HUES6 (cell line): ENCODE measurements at regions not wholly inside any gene's neighbourhood (a gene's known extent, or its start where the extent isn't known, plus 50 kb on each side); places are given as distances from the start of the nearest gene placed in this dataset.

Source experiments
- H3K27ac ChIP-seq: 2 replicates; pipeline ENCODE4 v1.7.0; 2013; ENCODE audit warnings: low read depth, mild to moderate bottlenecking, low read length, inconsistent platforms
- H3K27me3 ChIP-seq: 2 replicates; pipeline ENCODE4 v1.6.1; 2013; ENCODE audit warnings: low read length; ENCODE audit not compliant: control insufficient read depth, insufficient read depth
- H3K36me3 ChIP-seq: 2 replicates; pipeline ENCODE4 v1.6.1; 2013; ENCODE audit warnings: low read length; ENCODE audit not compliant: control insufficient read depth, insufficient read depth
- H3K4me1 ChIP-seq: 2 replicates; pipeline ENCODE4 v1.6.1; 2013; ENCODE audit warnings: low read length; ENCODE audit not compliant: control insufficient read depth, insufficient read depth
- H3K4me3 ChIP-seq: 2 replicates; pipeline ENCODE4 v1.5.1; 2013; ENCODE audit warnings: low read depth, low read length
- H3K9ac ChIP-seq: one replicate; pipeline ENCODE4 v1.6.1; 2013; ENCODE audit warnings: mild to moderate bottlenecking, low read length
- H3K9me3 ChIP-seq: 2 replicates; pipeline ENCODE4 v1.6.1; 2013; ENCODE audit warnings: low read depth, low read length; ENCODE audit not compliant: control insufficient read depth, insufficient read depth

DNA sequence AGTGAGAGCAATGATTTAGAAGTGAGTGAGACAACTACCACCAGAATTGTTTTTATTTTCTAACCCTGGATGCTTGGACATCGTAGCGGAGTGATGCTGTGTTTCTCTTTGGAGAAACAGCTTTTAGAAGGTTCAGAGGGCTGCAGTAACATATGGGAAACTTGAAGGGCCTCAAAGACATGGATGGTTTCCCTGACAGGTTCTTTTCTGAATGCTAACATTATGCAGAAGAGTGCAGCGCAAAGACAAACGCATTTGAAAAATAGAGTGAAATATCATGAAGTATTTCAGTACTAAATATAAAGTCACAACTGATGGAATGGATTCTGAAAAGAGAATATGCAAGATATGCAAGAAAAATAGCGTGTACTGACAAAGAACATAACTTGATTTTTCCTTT is 385.1 kb upstream of the DSEL start:
- no peaks in the 10 kb centered on the region for H3K9me3 ChIP-seq
- H3K36me3 ChIP-seq, result no peaks in the 10 kb centered on the region
- no peak overlapping the region for H3K27ac ChIP-seq
- H3K4me1 ChIP-seq, result no peaks in the 10 kb centered on the region
- no peaks in the 10 kb centered on the region for H3K27me3 ChIP-seq
- no peak overlapping the region for H3K9ac ChIP-seq
- H3K4me3 ChIP-seq, result no peak overlapping the region

DNA sequence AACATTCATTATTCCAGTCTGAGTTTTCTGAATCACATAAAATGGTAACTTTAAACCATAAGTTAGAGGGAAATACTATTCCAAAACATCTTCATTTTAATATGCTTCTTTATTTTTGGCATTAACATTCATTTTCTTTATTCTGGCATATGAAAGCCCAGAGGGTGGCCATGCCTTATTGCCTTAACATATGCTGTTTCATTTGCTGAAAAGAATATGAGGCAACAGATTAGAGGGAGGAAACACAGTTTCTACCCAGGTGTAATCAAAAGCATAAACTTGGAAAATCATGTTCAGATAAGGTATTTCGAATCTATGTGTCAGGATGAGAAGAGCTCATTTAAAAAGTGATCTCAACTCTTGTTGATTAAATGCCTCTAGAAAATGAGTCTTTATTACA is 379.9 kb upstream of the DSEL start:
- Histone ChIP-seq H3K4me1 (no peaks in the 10 kb centered on the region), H3K27ac (no peak overlapping the region), H3K27me3 (no peaks in the 10 kb centered on the region), H3K4me3 (no peak overlapping the region), H3K9me3 (no peaks in the 10 kb centered on the region), H3K36me3 (no peaks in the 10 kb centered on the region), H3K9ac (no peak overlapping the region)

DNA sequence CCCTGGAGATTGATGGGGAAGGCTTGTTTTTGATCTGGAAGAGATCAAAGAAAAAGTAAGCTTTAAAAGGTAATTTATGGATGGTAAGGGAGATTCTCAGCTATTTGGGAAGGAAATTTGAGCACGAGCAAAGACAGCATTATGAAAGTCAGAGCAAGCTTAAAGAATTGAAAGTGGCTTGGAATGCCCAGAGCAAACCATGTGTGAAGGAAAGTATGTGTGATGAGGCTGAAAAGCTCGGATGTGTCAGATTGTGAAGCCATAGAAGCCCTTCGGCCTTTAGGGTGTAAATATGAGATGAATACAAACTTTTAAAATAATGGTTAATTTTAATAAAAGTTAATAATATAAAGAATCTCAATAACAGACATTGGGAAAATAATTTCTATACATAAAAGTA is 377.4 kb upstream of the DSEL start:
- no peaks in the 10 kb centered on the region for H3K27me3 ChIP-seq
- H3K9ac ChIP-seq, result no peak overlapping the region
- H3K9me3 ChIP-seq, result no peaks in the 10 kb centered on the region
- no peaks in the 10 kb centered on the region for H3K36me3 ChIP-seq
- no peaks in the 10 kb centered on the region for H3K4me1 ChIP-seq
- H3K4me3 ChIP-seq, result no peak overlapping the region
- no peak overlapping the region for H3K27ac ChIP-seq

DNA sequence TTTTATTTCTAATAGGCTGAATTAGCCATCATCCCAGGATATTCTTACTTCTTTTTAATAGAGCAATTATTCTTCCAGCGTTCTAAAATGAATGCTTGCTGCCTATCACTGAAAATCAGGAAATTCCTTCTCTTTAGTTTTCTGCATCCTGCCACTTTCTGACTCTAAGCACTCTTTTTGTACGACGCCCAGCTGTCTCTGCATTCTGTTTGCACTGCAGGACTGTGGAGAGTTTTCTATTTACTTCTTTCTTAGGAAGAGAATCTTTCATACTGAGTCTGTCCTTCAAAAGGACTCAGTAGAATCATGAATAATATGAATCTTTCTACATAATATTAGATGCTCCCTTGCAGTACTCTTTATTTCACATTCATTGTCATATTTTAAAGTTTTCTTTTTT is 360.4 kb upstream of the DSEL start:
- H3K36me3 ChIP-seq, result no peaks in the 10 kb centered on the region

DNA sequence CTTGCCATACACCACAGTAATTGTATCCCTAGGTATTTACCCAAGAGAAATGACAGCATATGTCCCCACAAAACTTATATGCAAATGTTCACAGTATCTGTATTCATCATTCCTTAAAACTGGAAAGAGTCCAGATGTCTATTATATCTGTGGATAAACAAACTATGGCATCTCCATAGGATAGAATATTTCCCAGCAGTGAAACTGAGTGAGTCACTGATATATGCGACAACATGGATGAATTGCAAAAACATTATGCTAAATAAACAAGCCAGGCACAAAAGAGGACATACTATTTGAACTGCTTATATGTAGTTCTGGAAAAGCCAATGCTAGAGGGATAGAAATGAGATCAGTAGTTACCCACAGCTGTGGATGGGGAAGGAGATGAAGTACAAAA is 359.4 kb upstream of the DSEL start:
- Histone ChIP-seq H3K9me3 (no peaks in the 10 kb centered on the region), H3K36me3 (no peaks in the 10 kb centered on the region), H3K9ac (no peak overlapping the region), H3K27me3 (no peaks in the 10 kb centered on the region), H3K4me1 (0 out of 2 replicates have a peak, but pooled peaks cover 2% of the 10 kb centered on the region), H3K4me3 (no peak overlapping the region), H3K27ac (no peak overlapping the region)

More for the DNA sequence above, 360.4 kb upstream of the DSEL start:
- no peaks in the 10 kb centered on the region for H3K27me3 ChIP-seq
- H3K4me3 ChIP-seq, result no peak overlapping the region
- H3K4me1 ChIP-seq, result 0 out of 2 replicates have a peak, but pooled peaks cover 2% of the 10 kb centered on the region
- H3K27ac ChIP-seq, result no peak overlapping the region
- H3K9me3 ChIP-seq, result no peaks in the 10 kb centered on the region
- H3K9ac ChIP-seq, result no peak overlapping the region

DNA sequence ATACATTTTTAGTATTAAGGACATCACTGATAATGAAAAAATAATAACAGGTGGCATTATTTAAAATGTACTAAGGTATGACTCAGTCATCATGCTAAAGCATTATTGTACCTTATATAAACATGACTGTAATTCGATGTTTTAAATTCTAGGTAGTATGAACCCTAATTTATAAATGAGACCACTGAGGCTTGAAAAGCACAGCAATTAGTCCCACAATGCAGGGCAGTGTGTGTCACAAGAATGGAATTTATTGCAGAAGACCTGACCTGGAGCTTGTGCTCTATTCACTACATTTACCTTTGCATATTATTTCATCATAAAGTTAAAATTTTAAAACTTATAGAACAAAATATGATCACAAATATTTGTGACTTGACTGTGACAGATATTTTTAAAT is 358.5 kb upstream of the DSEL start:
- Histone ChIP-seq H3K27me3 (no peaks in the 10 kb centered on the region), H3K4me1 (0 out of 2 replicates have a peak, but pooled peaks cover 2% of the 10 kb centered on the region), H3K4me3 (no peak overlapping the region), H3K27ac (no peak overlapping the region), H3K36me3 (no peaks in the 10 kb centered on the region), H3K9ac (no peak overlapping the region), H3K9me3 (no peaks in the 10 kb centered on the region)

DNA sequence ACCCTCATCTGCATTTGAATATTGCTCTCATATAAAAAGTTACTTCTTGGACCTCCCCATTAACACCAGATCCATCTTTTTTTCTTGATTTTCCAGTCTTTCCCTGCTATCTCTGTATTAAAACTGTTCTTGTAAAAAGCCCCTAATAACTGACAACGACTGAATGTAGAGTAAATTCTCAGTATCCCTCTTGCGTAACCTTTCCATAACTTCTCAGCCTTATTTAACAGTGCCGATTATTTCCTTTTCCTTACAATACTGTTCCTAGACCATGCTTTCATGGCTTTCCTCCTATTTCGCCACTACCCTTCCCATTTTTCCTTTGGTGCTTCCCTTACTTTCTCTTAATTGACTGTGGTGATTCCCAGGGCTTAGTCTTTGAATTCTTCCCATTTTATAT is 348.9 kb upstream of the DSEL start:
- no peak overlapping the region for H3K27ac ChIP-seq
- H3K9ac ChIP-seq, result no peak overlapping the region
- H3K27me3 ChIP-seq, result no peaks in the 10 kb centered on the region

DNA sequence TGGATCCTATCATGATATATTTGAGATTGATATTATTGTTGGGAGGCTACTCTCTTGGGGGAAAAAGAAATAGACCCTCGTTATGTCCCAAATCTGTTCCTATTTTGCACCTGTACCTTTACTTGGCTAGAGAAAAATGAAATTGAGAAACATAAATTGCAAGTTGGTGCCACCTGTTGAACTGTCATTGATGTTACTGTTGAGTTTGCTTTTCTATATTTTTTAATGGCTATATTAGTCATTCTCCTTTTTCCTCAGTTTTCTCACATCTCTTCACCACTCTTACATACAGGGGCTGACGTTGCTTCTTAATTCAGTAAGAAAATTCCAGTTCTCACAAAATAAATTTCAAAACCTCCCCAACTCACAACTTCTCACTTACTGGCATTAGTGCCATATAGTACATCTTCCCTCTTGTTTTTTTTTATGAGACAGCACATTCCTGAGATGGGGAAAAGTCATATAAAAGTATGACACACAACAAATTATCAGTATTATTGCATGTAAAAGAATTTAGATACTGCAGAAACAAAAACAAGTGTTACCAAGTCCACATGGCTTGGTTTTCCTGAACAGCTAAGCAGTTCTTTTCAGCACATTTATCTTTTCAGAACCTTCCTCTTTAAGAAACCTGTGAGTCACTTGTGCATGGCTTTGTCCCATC is 348.3 kb upstream of the DSEL start:
- Histone ChIP-seq H3K9me3 (peaks cover 5% of the 10 kb centered on the region; the same call in 1 of the 2 replicates), H3K4me1 (no peaks in the 10 kb centered on the region), H3K27ac (no peak overlapping the region), H3K9ac (no peak overlapping the region), H3K4me3 (no peak overlapping the region), H3K27me3 (no peaks in the 10 kb centered on the region), H3K36me3 (no peaks in the 10 kb centered on the region)

More for the DNA sequence above, 348.9 kb upstream of the DSEL start:
- H3K4me3 ChIP-seq, result no peak overlapping the region
- no peaks in the 10 kb centered on the region for H3K36me3 ChIP-seq
- H3K4me1 ChIP-seq, result no peaks in the 10 kb centered on the region
- H3K9me3 ChIP-seq, result peaks cover 5% of the 10 kb centered on the region; the same call in 1 of the 2 replicates

DNA sequence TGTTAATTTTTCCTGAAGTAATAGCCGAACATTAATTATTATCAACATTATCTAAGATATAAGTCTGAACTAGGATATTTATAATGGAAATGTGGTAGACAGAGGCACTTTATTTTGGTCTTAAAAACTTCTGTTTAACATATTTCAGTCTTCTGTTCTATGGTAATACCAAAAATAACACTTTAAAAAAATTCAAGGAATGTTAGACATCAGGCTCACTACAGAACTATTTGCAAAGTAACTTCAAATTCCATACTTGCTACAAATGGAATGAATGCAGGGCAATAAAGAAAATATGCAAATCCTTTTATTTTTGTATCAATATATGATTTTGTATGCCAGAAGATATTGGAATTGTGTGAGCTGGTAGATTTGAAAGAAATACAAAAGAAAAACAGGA is 345.5 kb upstream of the DSEL start:
- no peak overlapping the region for H3K4me3 ChIP-seq
- no peaks in the 10 kb centered on the region for H3K4me1 ChIP-seq
- no peaks in the 10 kb centered on the region for H3K36me3 ChIP-seq
- peaks cover 9% of the 10 kb centered on the region for H3K9me3 ChIP-seq
- no peak overlapping the region for H3K9ac ChIP-seq
- H3K27ac ChIP-seq, result no peak overlapping the region
- H3K27me3 ChIP-seq, result no peaks in the 10 kb centered on the region

DNA sequence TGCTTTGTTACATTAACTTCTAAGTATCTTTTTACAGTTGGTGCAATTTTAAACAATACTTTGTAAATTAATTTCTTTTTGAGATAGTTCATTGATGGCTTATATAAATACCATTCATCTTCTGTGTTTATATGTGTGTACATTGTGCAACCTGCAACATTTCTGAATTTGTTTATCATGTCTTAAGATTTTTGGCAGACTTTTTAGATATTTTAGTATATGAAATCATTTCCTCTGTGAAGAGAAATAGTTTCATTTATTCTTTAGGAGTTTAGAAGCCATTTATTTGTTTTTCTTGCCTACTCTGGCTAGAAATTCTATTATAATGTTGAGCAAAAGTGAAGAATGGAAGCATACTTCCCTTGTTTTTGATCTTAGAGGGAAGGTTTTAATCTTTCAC is 337.8 kb upstream of the DSEL start:
- no peak overlapping the region for H3K9ac ChIP-seq
- H3K9me3 ChIP-seq, result peaks cover 4% of the 10 kb centered on the region
- H3K4me1 ChIP-seq, result no peaks in the 10 kb centered on the region
- no peak overlapping the region for H3K27ac ChIP-seq
- H3K4me3 ChIP-seq, result no peak overlapping the region
- H3K27me3 ChIP-seq, result no peaks in the 10 kb centered on the region
- H3K36me3 ChIP-seq, result no peaks in the 10 kb centered on the region

DNA sequence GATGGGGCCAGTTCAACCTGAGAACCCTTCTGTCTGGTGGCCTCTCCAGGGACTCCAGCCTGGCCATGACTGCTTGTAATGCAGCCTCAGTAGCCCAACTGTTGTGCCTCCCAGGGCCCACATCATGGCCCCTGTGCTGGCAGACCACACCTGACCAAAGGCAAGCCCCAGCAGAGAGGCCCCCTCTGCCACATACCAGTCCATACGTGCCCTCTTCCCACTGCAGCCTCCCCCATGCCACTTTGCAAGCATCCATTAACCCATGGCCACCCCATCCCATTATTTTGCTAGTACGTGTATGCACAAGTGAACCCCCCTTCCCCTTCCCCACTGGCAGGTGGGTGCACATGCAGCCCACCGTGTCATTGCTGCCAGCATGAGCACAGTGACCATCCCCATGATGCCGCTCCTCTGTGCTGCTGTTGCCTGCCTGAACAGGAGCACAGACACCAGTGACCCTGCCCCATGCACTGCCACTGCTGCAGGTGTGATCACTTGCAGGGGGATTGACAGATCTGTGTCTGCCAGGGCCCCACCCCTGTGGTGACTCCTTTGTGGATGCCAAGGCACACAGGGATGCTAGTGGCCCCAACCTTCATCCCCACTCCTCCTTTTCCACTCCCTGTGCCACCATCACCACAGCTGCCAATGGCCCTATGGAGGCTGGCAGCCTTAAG is 330.0 kb upstream of the DSEL start:
- H3K9me3 ChIP-seq, result no peaks in the 10 kb centered on the region
- H3K27me3 ChIP-seq, result no peaks in the 10 kb centered on the region
- H3K36me3 ChIP-seq, result no peaks in the 10 kb centered on the region
- no peak overlapping the region for H3K9ac ChIP-seq
- no peak overlapping the region for H3K27ac ChIP-seq
- no peak overlapping the region for H3K4me3 ChIP-seq
- no peaks in the 10 kb centered on the region for H3K4me1 ChIP-seq
